A549 (cell line): ENCODE measurements at regions not wholly inside any gene's neighbourhood (a gene's known extent, or its start where the extent isn't known, plus 50 kb on each side); places are given as distances from the start of the nearest gene placed in this dataset.

Source experiments
- ATAC-seq, 2 experiments: fragments of 200-7000 bp in 1 of 2; fragments of >200 bp in 1 of 2; cut with Nextera tagmentation in 1 of 2; cut with Tn5 transposase in 1 of 2; 3 replicates each; pipeline versions ENCODE4 v1.8.0 to v1.9.1; 2018 to 2020; ENCODE audit warnings: mild to moderate bottlenecking in 1 of 2, moderate library complexity in 1 of 2
- CTCF ChIA-PET: fragments of 300-600 bp; sonication (Branson Sonifier 250); formaldehyde crosslinking; extraction: SDS; loops from one replicate; lab custom pipeline; 2021; ENCODE audit warnings: antibody characterized with exemption, inconsistent platforms; lab: Yijun Ruan, JAX
- POLR2A ChIA-PET: fragments of 350-600 bp; formaldehyde crosslinking; extraction: SDS; loops from one replicate; lab custom pipeline; 2021; ENCODE audit warnings: antibody characterized with exemption, inconsistent platforms; lab: Yijun Ruan, JAX
- DNase-seq, 2 experiments: peaks; one replicate each; pipeline versions ENCODE4 v3.0.0 to v3.0.0-alpha.2; 2011 to 2016; ENCODE audit warnings: low read depth in 1 of 2, low spot score in 1 of 2
- FAIRE-seq: peaks from 2 replicates; lab custom pipeline; 2011; peaks lifted over from hg19 to GRCh38; lab: Jason Lieb, UNC
- H3K27ac ChIP-seq, 2 experiments: fragments of >200 bp; sonication (Bioruptor Twin); formaldehyde crosslinking; 3 replicates each; pipeline ENCODE4 v1.5.1; 2016 to 2017
- H3K4me1 ChIP-seq: fragments of >200 bp; sonication (Bioruptor Twin); formaldehyde crosslinking; 3 replicates; pipeline ENCODE4 v1.6.1; 2016
- H3K4me2 ChIP-seq: fragments of >200 bp; sonication (Bioruptor Twin); formaldehyde crosslinking; 3 replicates; pipeline ENCODE4 v1.6.1; 2016
- H3K4me3 ChIP-seq: fragments of >200 bp; sonication (Bioruptor Twin); formaldehyde crosslinking; 3 replicates; pipeline ENCODE4 v1.5.1; 2016
- H3K9me3 ChIP-seq: fragments of >200 bp; sonication (Bioruptor Twin); formaldehyde crosslinking; 3 replicates; pipeline ENCODE4 v1.6.1; 2016
- ATOH8 ChIP-seq: fragments of 250-450 bp; sonication (Bioruptor Pico); IDR thresholded peaks from 2 replicates; pipeline ENCODE4 v1.5.0; 2020; ENCODE audit warnings: low read depth, mild to moderate bottlenecking, moderate library complexity
- CHD4 ChIP-seq: fragments of 200-600 bp; sonication (generic); IDR thresholded peaks from 2 replicates; pipeline ENCODE4 v1.6.1; 2016; ENCODE audit warnings: antibody characterized with exemption, mild to moderate bottlenecking, borderline replicate concordance
- CTCF ChIP-seq: fragments of >200 bp; sonication (Bioruptor Twin); formaldehyde crosslinking; IDR thresholded peaks from 3 replicates; pipeline ENCODE4 v1.5.1; 2016
- E2F6 ChIP-seq: IDR thresholded peaks from 2 replicates; pipeline ENCODE4 v1.6.1; 2012; ENCODE audit warnings: low read depth, borderline replicate concordance
- EHMT2 ChIP-seq: fragments of 200-600 bp; sonication (generic); IDR thresholded peaks from 2 replicates; pipeline ENCODE4 v1.6.1; 2016; ENCODE audit warnings: antibody characterized with exemption, low read depth, mild to moderate bottlenecking, moderate library complexity
- ESRRA ChIP-seq: fragments of 150-350 bp; IDR thresholded peaks from 2 replicates; pipeline ENCODE4 v1.6.1; 2014; ENCODE audit warnings: mild to moderate bottlenecking, low read length, borderline replicate concordance
- HOXA7 ChIP-seq: fragments of 250-450 bp; sonication (Bioruptor Pico); IDR thresholded peaks from 2 replicates; pipeline ENCODE4 v1.5.0; 2020; ENCODE audit warnings: mild to moderate bottlenecking, moderate library complexity
- HOXB13 ChIP-seq: fragments of 250-450 bp; sonication (Bioruptor Pico); IDR thresholded peaks from 2 replicates; pipeline ENCODE4 v1.5.0; 2020; ENCODE audit warnings: low read depth, mild to moderate bottlenecking, moderate library complexity
- HOXB5 ChIP-seq: fragments of 250-450 bp; sonication (Bioruptor Pico); IDR thresholded peaks from 2 replicates; pipeline ENCODE4 v1.5.0; 2020; ENCODE audit warnings: mild to moderate bottlenecking, moderate library complexity
- JUN ChIP-seq, 2 experiments: fragments of >200 bp; sonication (Bioruptor Twin); formaldehyde crosslinking; IDR thresholded peaks; 2 replicates in 1 of 2; 3 replicates in 1 of 2; pipeline ENCODE4 v1.6.1; 2016 to 2017
- JUNB ChIP-seq: fragments of >200 bp; sonication (Bioruptor Twin); formaldehyde crosslinking; IDR thresholded peaks from 2 replicates; pipeline ENCODE4 v1.6.1; 2016
- KDM1A ChIP-seq: fragments of 200-600 bp; sonication (generic); IDR thresholded peaks from 2 replicates; pipeline ENCODE4 v1.6.1; 2016; ENCODE audit warnings: low read depth, mild to moderate bottlenecking
- MAFK ChIP-seq: fragments of 450-650 bp; IDR thresholded peaks from 2 replicates; pipeline ENCODE4 v1.6.1; 2014; ENCODE audit not compliant: partially characterized antibody
- MYC ChIP-seq: IDR thresholded peaks from 2 replicates; pipeline ENCODE4 v1.6.1; 2012; ENCODE audit warnings: mild to moderate bottlenecking, inconsistent platforms, low read length, improper control_type of control experiment, borderline replicate concordance
- NPAS2 ChIP-seq: fragments of 250-450 bp; sonication (Bioruptor Pico); IDR thresholded peaks from 2 replicates; pipeline ENCODE4 v1.8.0; 2022; ENCODE audit warnings: mild to moderate bottlenecking, moderate library complexity, borderline replicate concordance
- RAD21 ChIP-seq, 2 experiments: fragments of >200 bp in 1 of 2; sonication (Bioruptor Twin) in 1 of 2; formaldehyde crosslinking in 1 of 2; IDR thresholded peaks in 1 of 2; conservative IDR thresholded peaks in 1 of 2; 2 replicates in 1 of 2; 3 replicates in 1 of 2; pipeline ENCODE4 v1.6.1; 2012 to 2018; ENCODE audit warnings: inconsistent platforms in 1 of 2
- RARB ChIP-seq: fragments of 250-450 bp; sonication (Bioruptor Pico); IDR thresholded peaks from 2 replicates; pipeline ENCODE4 v1.8.0; 2021; ENCODE audit warnings: mild to moderate bottlenecking, moderate library complexity
- RCOR1 ChIP-seq: fragments of 150-350 bp; IDR thresholded peaks from 2 replicates; pipeline ENCODE4 v1.6.1; 2014; ENCODE audit warnings: antibody characterized with exemption, low read length, low read depth
- RFX5 ChIP-seq: fragments of 450-650 bp; IDR thresholded peaks from 2 replicates; pipeline ENCODE4 v1.7.1; 2014; ENCODE audit warnings: antibody characterized with exemption, mild to moderate bottlenecking, moderate library complexity
- RNF2 ChIP-seq: fragments of 200-600 bp; sonication (generic); IDR thresholded peaks from 2 replicates; pipeline ENCODE4 v1.6.1; 2016; ENCODE audit warnings: low read depth, mild to moderate bottlenecking, antibody characterized with exemption, moderate library complexity, borderline replicate concordance
- SREBF2 ChIP-seq: fragments of 450-650 bp; IDR thresholded peaks from 2 replicates; pipeline ENCODE4 v1.6.1; 2014; ENCODE audit warnings: mild to moderate bottlenecking, moderate library complexity
- TP53 ChIP-seq: fragments of 250-450 bp; sonication (Bioruptor Pico); IDR thresholded peaks from 2 replicates; pipeline ENCODE4 v1.5.0; 2021; ENCODE audit warnings: mild to moderate bottlenecking, moderate library complexity
- ZC3H11A ChIP-seq: fragments of 450-650 bp; IDR thresholded peaks from 2 replicates; pipeline ENCODE4 v1.6.1; 2014; ENCODE audit warnings: antibody characterized with exemption, mild to moderate bottlenecking
- ZSCAN20 ChIP-seq: fragments of 250-450 bp; sonication (Bioruptor Pico); IDR thresholded peaks from 2 replicates; pipeline ENCODE4 v1.8.0; 2022; ENCODE audit warnings: mild to moderate bottlenecking, moderate library complexity
- WGBS: methylation state at CpG from one replicate; pipeline ENCODE4 v1.1.6; 2017; ENCODE audit errors: missing lambda C conversion rate; 5-methylcytosine and 5-hydroxymethylcytosine counted together

- no peaks in the 10 kb centered on the region for H3K4me1 ChIP-seq
- no peak for FAIRE-seq
- 23% methylated on average over 7 of the region's 7 CpGs for WGBS
- no peak for TF ChIP-seq JUN (IDR thresholded peaks at IDR 0.05)
- no peak for TF ChIP-seq ESRRA
- TF ChIP-seq MAFK, result no peak
- no peak for TF ChIP-seq JUNB
- no peak for TF ChIP-seq ZC3H11A
- no peak for TF ChIP-seq HOXB13 (CRISPR knock-in tag)
- no peak for TF ChIP-seq E2F6
- TF ChIP-seq EHMT2, result no peak
- TF ChIP-seq CTCF, result no peak
- TF ChIP-seq SREBF2, result no peak
- no peak for TF ChIP-seq TP53 (CRISPR knock-in tag)
- no peak for TF ChIP-seq CHD4
- no peak for TF ChIP-seq RCOR1
- no peak for TF ChIP-seq RAD21 (conservative IDR thresholded peaks at IDR 0.05 in 1 of 2, IDR thresholded peaks at IDR 0.05 in 1 of 2)
- no peak for TF ChIP-seq ATOH8 (CRISPR knock-in tag)
- TF ChIP-seq KDM1A, result no peak
- TF ChIP-seq HOXA7 (CRISPR knock-in tag), result no peak
- TF ChIP-seq, all 56 proteins: peak for 0
- ATAC-seq, result no peak
- Histone ChIP-seq H3K27ac (no peak overlapping the region), H3K4me3 (no peak overlapping the region), H3K9me3 (peaks cover 30% of the 10 kb centered on the region), H3K4me2 (no peak overlapping the region)
- CTCF ChIA-PET, result interaction anchor here (1.4 to 1.9 kb wide), 2 partner anchors 27 to 106 kb away, joined by 3 to 4 read pairs; no protein-coding TSS in a partner anchor
- DNase-seq, result no peak
- POLR2A ChIA-PET, result no interaction called here
These were observed 64.6 kb downstream of the TSPAN17 start for GRCh38 chr5:176711883-176712282.

- 45% methylated on average over 17 of the region's 17 CpGs for WGBS
- Histone ChIP-seq H3K9me3 (peaks cover 30% of the 10 kb centered on the region), H3K4me3 (no peak overlapping the region), H3K4me1 (no peaks in the 10 kb centered on the region), H3K4me2 (no peak overlapping the region), H3K27ac (no peak overlapping the region)
- no peak for FAIRE-seq
- CTCF ChIA-PET, result interaction anchor here (1.4 to 2.0 kb wide), 3 partner anchors 26 to 105 kb away, joined by 3 to 10 read pairs (median 4); no protein-coding TSS in a partner anchor
- DNase-seq, result no peak
- POLR2A ChIA-PET, result no interaction called here
- ATAC-seq, result peak in 1 of 2 experiments; percentile 25; a peak in 1 of 6 replicates
- TF ChIP-seq MYC, result no peak
- TF ChIP-seq RARB (CRISPR knock-in tag), result no peak
These were observed 65.4 kb downstream of the TSPAN17 start for GRCh38 chr5:176712546-176713304.

- H3K9me3 ChIP-seq, result peaks cover 30% of the 10 kb centered on the region
- DNase-seq, result no peak
- ATAC-seq, result no peak
- ChIA-PET POLR2A (no interaction called here), CTCF (interaction anchor here (1.4 to 2.0 kb wide), 3 partner anchors 25 to 105 kb away, joined by 3 to 10 read pairs (median 4); no protein-coding TSS in a partner anchor)
- no peak overlapping the region for H3K27ac ChIP-seq
- H3K4me1 ChIP-seq, result no peaks in the 10 kb centered on the region
- no peak overlapping the region for H3K4me3 ChIP-seq
- no peak overlapping the region for H3K4me2 ChIP-seq
- TF ChIP-seq RFX5 (no peak), HOXB5 (CRISPR knock-in tag) (no peak), MYC (no peak), RNF2 (no peak), RCOR1 (no peak), JUN (IDR thresholded peaks at IDR 0.05) (no peak), NPAS2 (CRISPR knock-in tag) (no peak), E2F6 (no peak), ZSCAN20 (CRISPR knock-in tag) (no peak), TP53 (CRISPR knock-in tag) (no peak)
- 64% methylated on average over 5 of the region's 6 CpGs for WGBS
- no peak for FAIRE-seq
These were observed 66.1 kb downstream of the TSPAN17 start for GRCh38 chr5:176713409-176713808.
